BLaER1 (cell line): ENCODE measurements at regions not wholly inside any gene's neighbourhood (a gene's known extent, or its start where the extent isn't known, plus 50 kb on each side); places are given as distances from the start of the nearest gene placed in this dataset.
A peak's percentile ranks its signal among the peaks of the same experiment; 100 is the strongest.

Experiments
- H3K27ac ChIP-seq: shearing (Covaris generic); formaldehyde crosslinking; 2 replicates; pipeline ENCODE4 v1.8.1; 2022
- H3K27me3 ChIP-seq: shearing (Covaris generic); formaldehyde crosslinking; 2 replicates; pipeline ENCODE4 v1.8.1; 2022
- H3K36me3 ChIP-seq: shearing (Covaris generic); formaldehyde crosslinking; 2 replicates; pipeline ENCODE4 v1.8.1; 2022
- H3K4me1 ChIP-seq: shearing (Covaris generic); formaldehyde crosslinking; 2 replicates; pipeline ENCODE4 v1.8.1; 2022
- H3K4me2 ChIP-seq: shearing (Covaris generic); formaldehyde crosslinking; 2 replicates; pipeline ENCODE4 v1.8.1; 2022
- H3K4me3 ChIP-seq: shearing (Covaris generic); formaldehyde crosslinking; 2 replicates; pipeline ENCODE4 v1.8.1; 2022
- H3K9ac ChIP-seq: shearing (Covaris generic); formaldehyde crosslinking; 2 replicates; pipeline ENCODE4 v1.8.1; 2022
- H3K9me3 ChIP-seq: shearing (Covaris generic); formaldehyde crosslinking; 2 replicates; pipeline ENCODE4 v1.8.1; 2022
- H4K20me1 ChIP-seq: shearing (Covaris generic); formaldehyde crosslinking; 2 replicates; pipeline ENCODE4 v1.8.1; 2022
- Cebpa-rat ChIP-seq: shearing (Covaris generic); IDR thresholded peaks from 2 replicates; pipeline ENCODE4 v1.8.1; 2022

DNA sequence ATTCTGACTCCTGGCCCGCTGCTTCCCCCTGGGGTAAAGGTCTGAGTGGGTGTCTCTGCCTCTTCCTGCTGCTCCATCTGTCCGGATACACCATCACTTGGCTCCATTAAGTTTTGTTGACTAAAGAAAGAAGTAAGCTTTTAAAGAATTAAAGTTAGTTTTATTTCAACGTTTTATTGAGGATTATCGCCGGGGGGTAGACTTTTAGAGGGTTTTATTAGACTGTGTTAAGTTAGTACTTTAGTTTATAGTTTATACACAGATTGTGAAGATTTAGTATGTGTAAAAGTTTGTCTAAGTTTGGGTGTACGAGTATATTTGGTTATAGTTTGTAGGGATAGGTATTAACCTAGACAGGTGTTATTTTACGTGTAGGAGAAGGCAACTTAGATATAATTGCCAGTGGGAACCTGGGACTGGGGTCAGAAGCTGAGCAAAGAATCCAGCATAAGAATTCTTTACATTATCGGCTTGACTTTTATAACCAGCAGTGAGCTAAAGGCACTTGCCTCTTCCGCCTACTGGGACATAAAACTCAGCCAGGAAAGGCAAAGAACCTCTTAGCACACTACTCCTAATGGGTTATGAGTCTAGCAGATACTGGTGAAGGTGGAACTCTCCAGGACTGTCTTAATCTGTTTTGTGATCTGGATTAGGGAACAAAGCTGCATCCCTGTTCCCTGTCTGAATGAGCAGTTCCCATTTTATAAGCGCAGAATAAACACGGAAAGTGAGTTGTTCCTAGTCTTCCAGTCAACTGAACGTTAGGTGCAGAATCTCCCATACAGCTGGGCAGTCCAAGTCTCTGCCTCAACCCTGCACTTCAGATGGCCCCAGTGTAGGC lies 131.3 kb downstream of the FAM43A start:
- H3K4me2 ChIP-seq: no peak overlapping the region

DNA sequence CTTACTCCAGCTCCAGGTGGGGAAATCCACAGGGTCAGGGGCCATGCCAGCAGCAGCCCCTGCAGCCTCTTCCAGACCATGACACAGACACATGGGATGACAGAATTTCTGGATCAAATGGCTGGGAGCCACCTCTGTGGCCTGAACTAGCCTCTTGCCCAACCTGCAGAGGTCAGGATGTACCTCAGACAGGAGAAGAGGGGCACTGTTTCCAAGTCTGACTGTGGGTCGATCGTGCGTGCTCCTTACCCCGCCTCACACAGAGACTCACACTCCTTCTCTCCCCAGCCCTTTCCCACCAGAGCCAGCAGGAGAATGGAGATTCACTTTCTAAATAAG lies 131.9 kb downstream of the FAM43A start:
- Histone ChIP-seq H3K9ac (no peak overlapping the region), H4K20me1 (no peaks in the 10 kb centered on the region)

More for the DNA sequence above, 131.3 kb downstream of the FAM43A start:
- Histone ChIP-seq H3K9me3 (no peaks in the 10 kb centered on the region), H3K36me3 (no peaks in the 10 kb centered on the region), H3K4me3 (no peak overlapping the region), H3K9ac (no peak overlapping the region), H3K27ac (no peak overlapping the region), H3K4me1 (peaks cover 11% of the 10 kb centered on the region), H3K27me3 (no peaks in the 10 kb centered on the region), H4K20me1 (no peaks in the 10 kb centered on the region)
- TF ChIP-seq Cebpa-rat: no peak

DNA sequence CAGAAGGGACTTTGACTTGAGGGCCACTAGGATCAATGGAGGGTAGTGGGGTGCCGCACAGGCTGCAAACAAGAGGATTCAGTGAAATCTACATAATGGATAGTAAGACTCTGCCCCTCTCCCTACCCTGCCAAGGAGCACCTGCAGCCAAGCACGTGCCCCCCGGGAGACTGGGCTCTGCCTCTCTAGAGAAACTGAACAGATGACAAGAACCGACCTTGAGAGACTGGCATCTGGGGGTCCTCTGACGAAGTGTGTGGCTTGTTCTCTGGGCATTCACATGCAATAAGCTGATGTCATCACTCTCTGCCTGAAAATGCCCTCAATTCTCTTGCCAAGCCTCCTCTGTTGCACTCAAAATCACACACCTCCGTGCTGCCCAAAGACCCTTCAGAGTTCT lies 132.3 kb downstream of the FAM43A start:
- Histone ChIP-seq H3K4me3 (no peak overlapping the region), H4K20me1 (no peaks in the 10 kb centered on the region), H3K4me2 (peak overlapping the region; percentile 22), H3K4me1 (peaks cover 11% of the 10 kb centered on the region), H3K36me3 (no peaks in the 10 kb centered on the region), H3K27me3 (no peaks in the 10 kb centered on the region), H3K27ac (no peak overlapping the region), H3K9ac (no peak overlapping the region), H3K9me3 (no peaks in the 10 kb centered on the region)
- no peak for TF ChIP-seq Cebpa-rat

More for the DNA sequence above, 131.9 kb downstream of the FAM43A start:
- H3K4me1 ChIP-seq: peaks cover 11% of the 10 kb centered on the region
- no peaks in the 10 kb centered on the region for H3K36me3 ChIP-seq
- H3K4me2 ChIP-seq: peak overlapping the region; percentile 22; the same call in 1 of the 2 replicates
- H3K9me3 ChIP-seq: no peaks in the 10 kb centered on the region
- TF ChIP-seq Cebpa-rat: no peak
- no peaks in the 10 kb centered on the region for H3K27me3 ChIP-seq
- H3K4me3 ChIP-seq: no peak overlapping the region
- no peak overlapping the region for H3K27ac ChIP-seq

DNA sequence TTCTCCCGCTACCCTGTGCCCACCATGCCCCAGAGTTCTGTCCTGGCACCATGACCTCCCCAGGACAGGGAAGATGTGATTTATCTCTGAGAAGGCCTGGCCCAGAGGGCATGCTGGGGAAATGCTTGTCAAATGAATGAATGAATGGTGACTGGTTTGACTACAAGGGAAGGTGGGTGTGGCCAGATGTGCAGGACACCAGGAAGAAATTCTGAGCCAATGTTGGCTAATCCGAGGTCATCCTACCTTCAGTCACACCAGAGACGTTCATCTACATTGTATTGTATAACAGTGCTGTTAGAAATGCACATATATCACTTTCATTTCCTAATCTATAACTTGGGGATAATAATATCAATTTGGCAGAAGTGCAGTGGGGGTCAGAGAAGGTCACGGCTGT lies 138.4 kb downstream of the FAM43A start:
- H3K4me1 ChIP-seq: peaks cover 29% of the 10 kb centered on the region

DNA sequence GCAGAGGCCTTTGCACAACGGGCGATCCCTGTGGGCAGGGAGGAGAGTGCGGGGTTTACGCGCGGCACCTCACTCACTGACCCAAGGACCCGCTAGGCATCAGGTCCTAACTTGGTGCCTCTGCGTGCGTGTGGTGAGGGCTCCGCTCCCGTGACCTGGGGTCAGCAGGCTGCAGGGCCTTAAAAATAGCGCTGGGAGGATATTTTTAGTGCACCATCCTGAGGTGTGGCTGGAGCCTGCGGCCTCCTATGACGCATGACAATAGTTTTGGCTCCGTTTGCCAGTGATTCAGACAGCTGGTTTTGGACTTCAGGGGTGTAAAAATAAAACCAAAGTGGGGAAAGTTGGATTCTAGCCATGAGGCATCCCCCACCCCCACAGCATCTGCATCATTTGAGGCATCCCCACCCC lies 139.0 kb downstream of the FAM43A start:
- H3K36me3 ChIP-seq: no peaks in the 10 kb centered on the region
- 0 out of 2 replicates have a peak overlapping the region, but pooled peaks have one; percentile 14 for H3K27ac ChIP-seq
- peaks cover 29% of the 10 kb centered on the region for H3K4me1 ChIP-seq
- H3K4me3 ChIP-seq: no peak overlapping the region
- H3K27me3 ChIP-seq: no peaks in the 10 kb centered on the region
- H3K9ac ChIP-seq: no peak overlapping the region
- H3K9me3 ChIP-seq: no peaks in the 10 kb centered on the region
- peak overlapping the region; percentile 58 for H3K4me2 ChIP-seq
- no peak for TF ChIP-seq Cebpa-rat
- no peaks in the 10 kb centered on the region for H4K20me1 ChIP-seq

More for the DNA sequence above, 138.4 kb downstream of the FAM43A start:
- no peak overlapping the region for H3K4me3 ChIP-seq
- no peak for TF ChIP-seq Cebpa-rat
- H3K27me3 ChIP-seq: no peaks in the 10 kb centered on the region
- H3K36me3 ChIP-seq: no peaks in the 10 kb centered on the region
- peak overlapping the region; percentile 29; the same call in 1 of the 2 replicates for H3K27ac ChIP-seq
- H3K9me3 ChIP-seq: no peaks in the 10 kb centered on the region
- no peak overlapping the region for H3K9ac ChIP-seq
- H4K20me1 ChIP-seq: no peaks in the 10 kb centered on the region
- H3K4me2 ChIP-seq: peak overlapping the region; percentile 58

DNA sequence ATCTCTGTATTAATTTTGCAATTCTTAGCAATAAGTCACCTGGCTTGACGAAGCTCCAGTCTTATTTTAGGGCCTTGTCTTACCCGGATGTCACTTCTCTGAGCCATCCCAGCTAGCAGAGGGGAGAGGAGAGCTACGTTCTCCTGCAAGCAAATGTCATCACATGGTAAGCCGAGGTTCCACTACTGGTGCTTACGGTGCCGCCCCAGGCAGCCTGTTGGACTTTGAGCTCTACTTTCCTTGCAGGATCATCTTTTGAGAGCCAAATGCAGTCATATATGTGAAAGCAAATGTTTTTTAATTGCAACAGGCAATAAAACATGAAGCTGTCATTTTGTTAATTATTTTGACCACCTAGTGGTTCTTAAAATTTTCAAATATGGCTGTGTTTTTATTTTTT lies 140.9 kb downstream of the FAM43A start:
- no peaks in the 10 kb centered on the region for H3K9me3 ChIP-seq
- no peaks in the 10 kb centered on the region for H3K36me3 ChIP-seq
- H3K27ac ChIP-seq: no peak overlapping the region
- no peak overlapping the region for H3K4me2 ChIP-seq
- no peak for TF ChIP-seq Cebpa-rat
- no peaks in the 10 kb centered on the region for H3K27me3 ChIP-seq
- no peaks in the 10 kb centered on the region for H4K20me1 ChIP-seq
- peaks cover 35% of the 10 kb centered on the region for H3K4me1 ChIP-seq
- no peak overlapping the region for H3K9ac ChIP-seq
- H3K4me3 ChIP-seq: no peak overlapping the region

DNA sequence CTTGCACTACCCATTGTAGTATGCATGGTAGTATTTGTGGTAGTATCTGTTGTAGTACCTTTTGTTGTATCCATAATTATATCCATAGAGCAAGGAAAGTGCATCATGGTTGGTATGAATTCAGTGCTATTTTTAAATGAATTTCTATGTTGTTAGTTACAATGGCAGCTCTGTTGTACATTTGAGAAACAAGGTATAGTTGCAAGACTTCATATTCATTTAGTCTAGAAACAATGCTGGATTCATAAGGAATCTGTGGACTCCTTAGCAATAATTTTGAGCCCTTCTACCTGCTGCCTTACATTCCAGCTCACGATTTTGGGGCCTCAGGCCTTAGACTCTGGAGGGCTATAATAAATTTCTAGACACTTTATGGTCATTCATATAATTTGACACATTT lies 141.8 kb downstream of the FAM43A start:
- no peaks in the 10 kb centered on the region for H3K27me3 ChIP-seq
- peaks cover 35% of the 10 kb centered on the region for H3K4me1 ChIP-seq
- no peaks in the 10 kb centered on the region for H3K36me3 ChIP-seq
- H3K4me2 ChIP-seq: no peak overlapping the region
- H3K9ac ChIP-seq: no peak overlapping the region
- no peak overlapping the region for H3K27ac ChIP-seq
- H3K4me3 ChIP-seq: no peak overlapping the region
- H4K20me1 ChIP-seq: no peaks in the 10 kb centered on the region
- H3K9me3 ChIP-seq: no peaks in the 10 kb centered on the region
- TF ChIP-seq Cebpa-rat: no peak

DNA sequence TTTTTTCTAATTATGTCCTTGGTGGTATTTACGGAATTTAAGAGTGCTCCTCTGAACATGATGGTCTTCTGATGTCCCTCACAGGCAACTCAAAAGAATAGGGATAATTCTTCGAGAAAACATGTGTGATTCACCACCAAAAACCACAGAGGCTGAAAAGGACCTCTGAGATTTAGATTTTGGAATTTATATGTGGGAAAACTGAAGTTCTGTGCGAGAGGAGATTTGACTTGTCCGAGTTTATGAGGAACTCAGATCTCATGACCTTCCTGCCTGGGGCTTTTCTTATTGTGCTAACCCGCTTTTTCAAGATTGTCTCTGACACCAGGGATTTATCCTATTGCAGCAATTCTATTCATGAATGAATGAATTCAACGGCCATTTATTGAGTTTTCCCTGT lies 142.4 kb downstream of the FAM43A start:
- Histone ChIP-seq H4K20me1 (no peaks in the 10 kb centered on the region), H3K4me3 (no peak overlapping the region), H3K27ac (no peak overlapping the region), H3K4me2 (no peak overlapping the region), H3K27me3 (no peaks in the 10 kb centered on the region), H3K36me3 (no peaks in the 10 kb centered on the region), H3K9ac (no peak overlapping the region), H3K4me1 (peaks cover 34% of the 10 kb centered on the region), H3K9me3 (no peaks in the 10 kb centered on the region)
- no peak for TF ChIP-seq Cebpa-rat

DNA sequence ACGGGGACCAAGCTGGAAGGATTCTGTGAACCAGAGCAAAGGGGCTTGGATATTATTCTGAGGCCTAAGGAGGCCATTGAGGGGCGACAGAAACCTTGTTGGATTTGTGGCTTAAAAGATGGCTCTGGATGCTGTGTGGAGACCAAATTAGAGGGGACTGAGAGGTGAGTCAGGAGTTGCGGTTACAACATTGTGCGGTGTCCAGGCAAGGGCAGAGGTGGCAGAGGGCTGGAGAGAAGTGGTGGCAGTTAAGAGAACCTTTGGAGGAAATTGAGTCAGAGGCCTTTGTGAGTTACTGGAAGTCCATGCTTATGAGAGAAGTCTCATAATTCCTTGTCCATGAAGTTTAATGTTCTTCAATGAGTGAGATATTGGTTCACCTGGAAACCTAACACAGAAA lies 143.2 kb downstream of the FAM43A start:
- Histone ChIP-seq H3K27me3 (no peaks in the 10 kb centered on the region), H3K27ac (no peak overlapping the region), H3K4me3 (no peak overlapping the region), H3K36me3 (no peaks in the 10 kb centered on the region), H3K9me3 (no peaks in the 10 kb centered on the region), H3K4me1 (peaks cover 29% of the 10 kb centered on the region), H3K9ac (no peak overlapping the region), H3K4me2 (no peak overlapping the region), H4K20me1 (no peaks in the 10 kb centered on the region)
- TF ChIP-seq Cebpa-rat: no peak

DNA sequence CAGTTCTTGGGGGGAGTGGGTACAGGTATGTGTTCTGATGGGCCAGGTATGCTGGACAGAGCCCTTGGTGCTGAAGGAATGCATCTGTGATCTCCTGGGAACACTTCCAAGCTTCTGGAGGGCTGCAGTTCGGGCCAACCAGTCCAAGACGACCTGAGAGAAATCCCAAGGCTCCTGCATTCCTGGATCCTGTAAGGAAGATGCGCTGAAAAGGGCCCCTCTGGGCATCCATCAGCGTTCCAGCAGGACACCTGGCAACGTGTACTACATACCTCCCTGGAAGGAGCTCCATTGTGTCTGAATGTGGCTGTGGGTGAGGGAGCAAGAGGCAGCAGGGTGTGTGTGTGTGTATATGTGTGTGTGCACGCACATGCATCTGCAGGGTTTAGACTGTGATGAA lies 144.7 kb downstream of the FAM43A start:
- Histone ChIP-seq H3K27ac (no peak overlapping the region), H3K9me3 (no peaks in the 10 kb centered on the region), H4K20me1 (no peaks in the 10 kb centered on the region), H3K4me2 (no peak overlapping the region), H3K4me1 (peaks cover 18% of the 10 kb centered on the region), H3K36me3 (no peaks in the 10 kb centered on the region), H3K27me3 (no peaks in the 10 kb centered on the region), H3K9ac (no peak overlapping the region), H3K4me3 (no peak overlapping the region)
- no peak for TF ChIP-seq Cebpa-rat
